ENCODE measurements at regions not wholly inside any gene's neighbourhood (a gene's known extent, or its start where the extent isn't known, plus 50 kb on each side); places are given as distances from the start of the nearest gene placed in this dataset.
"Not testable (repeated sequence)": the region's sequence is repeated elsewhere in the genome, so short reads cannot be mapped to it uniquely, and the experiment has no call there.

- DNase-seq (no peak), ATAC-seq (no peak)
- no peaks in the 10 kb centered on the region for H3K4me1 Mint-ChIP-seq
Observed at GRCh38 chr9:106784076-106784475, 78.9 kb upstream of the ZNF462 start.

DNA sequence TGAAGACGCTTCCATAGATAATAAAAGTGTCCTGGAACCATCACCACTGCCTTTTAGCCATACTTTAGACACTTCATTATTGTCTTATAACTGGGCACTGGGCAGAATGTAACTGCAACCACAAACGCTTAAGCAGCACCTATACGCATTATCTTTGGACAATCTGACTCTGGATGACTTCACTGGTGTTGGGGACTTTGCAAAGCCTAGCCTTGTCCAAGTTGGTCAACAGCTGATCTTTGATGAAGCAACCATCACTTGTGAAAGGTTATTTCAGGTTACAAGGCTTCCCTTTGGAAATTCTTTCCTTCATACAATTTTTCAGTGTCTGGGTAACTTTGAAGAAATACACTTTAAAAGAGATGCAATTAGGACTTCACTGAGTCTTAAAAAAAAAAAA lies 77.8 kb upstream of the ZNF462 start:
- ATAC-seq (no peak), DNase-seq (no peak)
- H3K4me3 Mint-ChIP-seq, result no peak overlapping the region
- H3K9me3 Mint-ChIP-seq, result no peaks in the 10 kb centered on the region
- H3K27me3 Mint-ChIP-seq, result no peaks in the 10 kb centered on the region
- H3K27ac Mint-ChIP-seq, result no peak overlapping the region
- H3K4me1 Mint-ChIP-seq, result no peaks in the 10 kb centered on the region
- H3K36me3 Mint-ChIP-seq (ENCODE audit: low read depth), result no peaks in the 10 kb centered on the region

More at GRCh38 chr9:106784076-106784475, 78.9 kb upstream of the ZNF462 start:
- Mint-ChIP-seq H3K27me3 (no peaks in the 10 kb centered on the region), H3K9me3 (no peaks in the 10 kb centered on the region), H3K36me3 (ENCODE audit: low read depth) (no peaks in the 10 kb centered on the region), H3K4me3 (no peak overlapping the region), H3K27ac (no peak overlapping the region)

DNA sequence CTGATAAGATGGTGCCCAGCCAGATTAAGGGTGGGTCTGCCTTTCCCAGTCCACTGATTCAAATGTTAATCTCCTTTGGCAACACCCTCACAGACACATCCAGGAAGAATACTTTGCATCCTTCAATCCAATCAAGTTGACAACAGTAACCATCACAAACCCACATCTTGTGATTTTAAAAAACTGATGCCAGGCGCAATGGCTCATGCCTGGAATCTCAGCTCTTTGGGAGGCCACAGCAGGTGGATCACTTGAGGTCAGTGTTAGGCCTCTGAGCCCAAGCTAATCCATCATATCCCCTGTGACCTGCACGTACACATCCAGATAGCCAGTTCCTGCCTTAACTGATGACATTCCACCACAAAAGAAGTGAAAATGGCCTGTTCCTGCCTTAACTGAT lies 74.9 kb upstream of the ZNF462 start:
- not testable (repeated sequence) for H3K36me3 Mint-ChIP-seq (ENCODE audit: low read depth); H3K27me3 Mint-ChIP-seq; DNase-seq

DNA sequence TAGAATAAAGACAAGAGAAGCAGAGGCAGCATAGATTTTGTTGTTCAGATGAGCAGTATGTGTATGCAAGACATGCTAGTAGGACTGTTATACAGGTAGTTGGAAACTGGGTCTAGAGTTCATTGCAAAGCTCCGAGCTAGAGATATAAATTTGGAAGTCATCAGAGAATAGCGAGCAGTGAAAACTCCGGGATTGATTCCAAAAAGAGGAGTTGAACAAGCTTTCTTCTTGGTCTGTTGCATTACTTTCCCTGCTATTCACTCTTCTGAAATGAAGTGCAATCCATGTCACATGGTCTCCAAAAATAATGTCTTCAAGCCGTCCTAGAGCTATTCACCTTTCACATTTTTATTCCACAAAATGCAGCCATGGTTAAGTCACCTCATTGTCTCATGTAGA lies 67.9 kb upstream of the ZNF462 start:
- DNase-seq, result no peak
- Mint-ChIP-seq H3K4me1 (no peaks in the 10 kb centered on the region), H3K36me3 (ENCODE audit: low read depth) (no peaks in the 10 kb centered on the region), H3K4me3 (no peak overlapping the region), H3K27ac (no peak overlapping the region), H3K27me3 (no peaks in the 10 kb centered on the region), H3K9me3 (no peaks in the 10 kb centered on the region)
- no peak for ATAC-seq

More for the DNA sequence above, 74.9 kb upstream of the ZNF462 start:
- H3K27ac Mint-ChIP-seq, H3K4me3 Mint-ChIP-seq, H3K9me3 Mint-ChIP-seq, ATAC-seq, H3K4me1 Mint-ChIP-seq: not testable (repeated sequence)

GRCh38 chr9:106796771-106797170 lies 66.2 kb upstream of the ZNF462 start:
- Mint-ChIP-seq H3K36me3 (ENCODE audit: low read depth) (no peaks in the 10 kb centered on the region), H3K9me3 (peaks cover 2% of the 10 kb centered on the region), H3K4me3 (no peak overlapping the region), H3K4me1 (no peaks in the 10 kb centered on the region), H3K27me3 (no peaks in the 10 kb centered on the region), H3K27ac (no peak overlapping the region)
- no peak for DNase-seq
- ATAC-seq, result no peak

GRCh38 chr9:106797299-106797698 lies 65.7 kb upstream of the ZNF462 start:
- Mint-ChIP-seq H3K4me1 (no peaks in the 10 kb centered on the region), H3K36me3 (ENCODE audit: low read depth) (no peaks in the 10 kb centered on the region), H3K9me3 (peaks cover 4% of the 10 kb centered on the region), H3K4me3 (no peak overlapping the region), H3K27me3 (no peaks in the 10 kb centered on the region), H3K27ac (no peak overlapping the region)
- ATAC-seq, result no peak
- DNase-seq, result no peak

DNA sequence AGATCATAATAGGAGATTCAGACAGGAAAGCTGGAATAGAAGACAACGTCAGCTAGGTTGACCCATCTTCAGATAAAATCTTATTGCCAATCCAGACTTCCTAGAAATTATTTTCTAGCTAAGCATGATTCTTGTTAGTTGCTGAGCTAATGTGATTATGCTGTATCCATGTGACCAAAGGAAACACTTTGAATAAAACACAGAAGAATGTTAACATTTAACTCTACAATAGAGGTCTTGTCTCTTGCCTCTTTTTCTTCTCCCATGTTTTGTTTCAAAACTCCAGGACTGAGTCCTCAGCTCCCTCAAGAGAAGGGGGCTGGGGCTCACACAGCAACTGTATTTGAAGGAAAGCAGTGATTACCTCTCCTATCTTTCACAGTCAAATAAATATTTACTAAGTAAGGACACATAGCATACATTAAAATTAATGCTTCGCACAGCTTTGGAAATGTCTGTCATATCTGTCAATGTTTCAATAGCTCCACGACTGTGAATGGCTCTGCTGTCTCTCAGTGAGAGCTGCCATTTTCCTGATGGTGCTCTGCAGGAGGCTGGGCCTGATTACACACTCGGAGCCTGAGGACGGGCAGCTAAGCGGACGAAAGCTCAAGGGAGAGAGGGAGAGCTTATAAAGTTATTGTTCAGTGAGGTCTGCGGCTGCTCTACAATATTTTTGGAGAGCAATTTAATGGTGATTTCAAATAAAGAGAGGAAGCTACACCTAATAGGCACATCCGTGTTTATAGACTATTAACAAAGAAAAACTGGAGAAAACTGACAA lies 64.8 kb upstream of the ZNF462 start:
- no peak for ATAC-seq
- H3K27ac Mint-ChIP-seq, result no peak overlapping the region
- DNase-seq, result no peak
- no peaks in the 10 kb centered on the region for H3K36me3 Mint-ChIP-seq (ENCODE audit: low read depth)
- no peaks in the 10 kb centered on the region for H3K4me1 Mint-ChIP-seq
- H3K9me3 Mint-ChIP-seq, result peaks cover 12% of the 10 kb centered on the region
- no peak overlapping the region for H3K4me3 Mint-ChIP-seq
- H3K27me3 Mint-ChIP-seq, result no peaks in the 10 kb centered on the region

GRCh38 chr9:106799152-106799551 lies 63.8 kb upstream of the ZNF462 start:
- ATAC-seq (no peak), DNase-seq (no peak)
- Mint-ChIP-seq H3K9me3 (peaks cover 15% of the 10 kb centered on the region), H3K4me1 (no peaks in the 10 kb centered on the region), H3K27ac (no peak overlapping the region), H3K27me3 (no peaks in the 10 kb centered on the region), H3K4me3 (no peak overlapping the region), H3K36me3 (ENCODE audit: low read depth) (no peaks in the 10 kb centered on the region)

GRCh38 chr9:106800701-106801270 lies 62.2 kb upstream of the ZNF462 start:
- Mint-ChIP-seq H3K4me3 (no peak overlapping the region), H3K9me3 (peaks cover 15% of the 10 kb centered on the region)

GRCh38 chr9:106801816-106802215 lies 61.1 kb upstream of the ZNF462 start:
- H3K27me3 Mint-ChIP-seq, result no peaks in the 10 kb centered on the region
- no peaks in the 10 kb centered on the region for H3K4me1 Mint-ChIP-seq
- H3K27ac Mint-ChIP-seq, result no peak overlapping the region
- H3K36me3 Mint-ChIP-seq (ENCODE audit: low read depth), result no peaks in the 10 kb centered on the region
- DNase-seq (no peak), ATAC-seq (no peak)
- H3K9me3 Mint-ChIP-seq, result peaks cover 19% of the 10 kb centered on the region
- H3K4me3 Mint-ChIP-seq, result no peak overlapping the region

More at GRCh38 chr9:106800701-106801270, 62.2 kb upstream of the ZNF462 start:
- no peak for ATAC-seq
- H3K36me3 Mint-ChIP-seq (ENCODE audit: low read depth), result no peaks in the 10 kb centered on the region
- H3K27me3 Mint-ChIP-seq, result no peaks in the 10 kb centered on the region
- no peak for DNase-seq
- no peaks in the 10 kb centered on the region for H3K4me1 Mint-ChIP-seq
- no peak overlapping the region for H3K27ac Mint-ChIP-seq

Data from activated naive CD8-positive, alpha-beta T cell treated with anti-CD3 and anti-CD28 coated beads, Interleukin-2, amount 50 U/mL, for 24 hours (primary cell).